ENCODE measurements at regions not wholly inside any gene's neighbourhood (a gene's known extent, or its start where the extent isn't known, plus 50 kb on each side); places are given as distances from the start of the nearest gene placed in this dataset.

DNA sequence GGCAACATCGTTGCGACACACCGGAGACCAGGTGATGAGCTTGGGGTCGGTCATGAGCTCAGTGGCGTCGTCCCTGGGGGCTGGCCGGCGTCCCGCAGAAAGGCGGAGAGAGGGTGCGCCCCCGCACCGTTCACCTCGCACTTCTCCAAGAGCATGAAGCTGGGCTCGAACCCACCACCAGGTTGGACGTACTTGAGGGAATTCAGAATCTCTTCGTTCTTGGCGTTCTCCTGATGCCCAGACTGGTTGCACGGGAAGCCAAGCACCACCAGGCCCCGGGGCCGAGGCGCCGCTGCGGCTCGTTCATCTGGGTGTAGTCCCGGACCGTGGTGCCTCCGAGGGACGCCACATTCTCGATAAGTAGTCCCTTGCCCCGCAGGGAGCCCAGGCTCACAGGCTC is 176.6 kb upstream of the ADAMTS5 start:
- no peak for DNase-seq (ENCODE audit: low read depth)

DNA sequence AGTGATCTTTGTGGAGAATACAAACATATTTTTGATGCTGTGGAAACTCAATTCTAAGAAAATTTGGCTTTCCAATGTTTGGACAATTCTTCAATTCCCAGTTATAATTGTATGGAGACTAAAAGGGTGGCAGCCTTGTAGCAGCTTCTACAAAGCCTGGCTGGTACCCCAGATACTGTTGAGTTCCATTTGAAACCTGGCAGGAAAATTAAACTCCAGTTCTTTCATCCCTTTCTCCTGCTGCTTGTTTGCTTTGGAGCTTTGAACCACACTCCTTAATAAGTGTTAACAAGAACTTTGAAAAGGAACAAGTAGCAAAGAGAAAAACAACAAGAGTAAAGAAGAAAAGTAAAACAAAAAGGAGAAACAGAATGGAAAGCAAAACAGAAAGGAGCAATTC is 172.6 kb upstream of the ADAMTS5 start:
- in situ Hi-C loops (cut with HindIII; ENCODE audit: low sequenced_read_pairs), result no loop called here
- DNase-seq (ENCODE audit: low read depth), result no peak
- TF ChIP-seq, protein P1, sequence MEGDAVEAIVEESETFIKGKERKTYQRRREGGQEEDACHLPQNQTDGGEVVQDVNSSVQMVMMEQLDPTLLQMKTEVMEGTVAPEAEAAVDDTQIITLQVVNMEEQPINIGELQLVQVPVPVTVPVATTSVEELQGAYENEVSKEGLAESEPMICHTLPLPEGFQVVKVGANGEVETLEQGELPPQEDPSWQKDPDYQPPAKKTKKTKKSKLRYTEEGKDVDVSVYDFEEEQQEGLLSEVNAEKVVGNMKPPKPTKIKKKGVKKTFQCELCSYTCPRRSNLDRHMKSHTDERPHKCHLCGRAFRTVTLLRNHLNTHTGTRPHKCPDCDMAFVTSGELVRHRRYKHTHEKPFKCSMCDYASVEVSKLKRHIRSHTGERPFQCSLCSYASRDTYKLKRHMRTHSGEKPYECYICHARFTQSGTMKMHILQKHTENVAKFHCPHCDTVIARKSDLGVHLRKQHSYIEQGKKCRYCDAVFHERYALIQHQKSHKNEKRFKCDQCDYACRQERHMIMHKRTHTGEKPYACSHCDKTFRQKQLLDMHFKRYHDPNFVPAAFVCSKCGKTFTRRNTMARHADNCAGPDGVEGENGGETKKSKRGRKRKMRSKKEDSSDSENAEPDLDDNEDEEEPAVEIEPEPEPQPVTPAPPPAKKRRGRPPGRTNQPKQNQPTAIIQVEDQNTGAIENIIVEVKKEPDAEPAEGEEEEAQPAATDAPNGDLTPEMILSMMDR (IDR thresholded peaks at IDR 0.05; ENCODE audit: low read depth, low read length, missing control alignments), result no peak
- H3K4me3 ChIP-seq (ENCODE audit: low read depth, low read length), result no peak overlapping the region

More for the DNA sequence above, 176.6 kb upstream of the ADAMTS5 start:
- in situ Hi-C loops (cut with HindIII; ENCODE audit: low sequenced_read_pairs), result no loop called here
- TF ChIP-seq, protein P1 (IDR thresholded peaks at IDR 0.05; ENCODE audit: low read depth, low read length, missing control alignments), result no peak
- no peak overlapping the region for H3K4me3 ChIP-seq (ENCODE audit: low read depth, low read length)

DNA sequence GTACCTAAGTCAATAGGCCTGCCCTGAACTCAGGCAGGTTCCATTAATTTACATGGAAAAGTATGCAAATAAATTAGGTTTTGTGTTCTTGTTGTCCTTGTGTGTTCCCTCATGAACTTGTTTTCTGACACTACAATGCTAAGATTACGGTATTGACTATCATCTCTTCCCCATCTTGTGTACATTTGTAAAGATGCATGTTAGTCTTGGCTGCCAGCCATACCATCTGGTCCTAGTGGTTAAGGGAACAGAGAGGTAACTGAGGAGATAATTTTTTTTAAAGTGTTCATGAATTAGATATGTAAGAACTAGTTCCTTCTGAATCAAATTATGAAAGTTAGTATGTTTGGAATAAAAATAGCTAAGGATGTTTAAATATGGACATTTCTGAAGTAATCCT is 167.6 kb upstream of the ADAMTS5 start:
- DNase-seq (ENCODE audit: low read depth), result no peak

DNA sequence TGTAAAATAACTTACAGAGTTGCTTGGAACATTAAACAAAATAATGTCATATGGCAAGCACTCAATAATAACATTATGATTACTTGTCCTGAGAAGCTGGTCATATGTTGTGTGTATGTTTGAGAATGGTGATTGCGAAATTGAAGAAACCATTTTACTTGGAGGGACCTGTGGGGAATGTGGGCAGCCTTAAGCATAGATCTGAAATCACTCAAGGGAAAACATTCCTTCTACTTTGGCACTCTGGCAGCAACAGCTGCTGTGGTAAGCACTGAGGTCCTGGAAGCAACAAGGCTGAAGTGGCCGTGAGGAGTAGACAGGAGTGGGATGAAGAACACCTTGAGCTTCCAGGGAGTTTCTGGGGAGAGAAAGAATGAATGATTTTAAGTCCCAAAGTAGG is 165.4 kb upstream of the ADAMTS5 start:
- TF ChIP-seq, protein P1 (IDR thresholded peaks at IDR 0.05; ENCODE audit: low read depth, low read length, missing control alignments), result no peak
- in situ Hi-C loops (cut with HindIII; ENCODE audit: low sequenced_read_pairs), result no loop called here
- H3K4me3 ChIP-seq (ENCODE audit: low read depth, low read length), result no peak overlapping the region
- peak; percentile 26 for DNase-seq (ENCODE audit: low read depth)

More for the DNA sequence above, 167.6 kb upstream of the ADAMTS5 start:
- no peak overlapping the region for H3K4me3 ChIP-seq (ENCODE audit: low read depth, low read length)
- TF ChIP-seq, protein P1 (IDR thresholded peaks at IDR 0.05; ENCODE audit: low read depth, low read length, missing control alignments), result no peak
- in situ Hi-C loops (cut with HindIII; ENCODE audit: low sequenced_read_pairs), result no loop called here

DNA sequence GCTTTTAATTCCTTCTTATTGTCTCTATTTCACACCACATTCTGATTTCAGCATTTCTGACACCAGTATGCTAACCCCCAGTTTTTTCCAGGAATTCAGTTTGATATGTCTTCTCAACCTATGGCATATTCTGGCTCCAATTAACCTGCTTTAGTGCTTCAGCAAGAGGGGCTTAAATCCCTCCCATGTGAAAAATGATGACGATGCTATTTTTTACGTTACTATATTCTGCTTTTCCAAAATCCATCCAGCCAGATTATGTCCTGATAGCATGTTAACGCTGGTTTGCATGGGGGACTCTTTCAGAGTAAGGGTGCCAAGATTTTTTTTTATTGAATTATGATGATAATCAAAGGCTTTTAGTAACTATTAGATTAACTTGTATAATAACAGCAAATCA is 163.3 kb upstream of the ADAMTS5 start:
- in situ Hi-C loops (cut with HindIII; ENCODE audit: low sequenced_read_pairs), result no loop called here
- TF ChIP-seq, protein P1 (IDR thresholded peaks at IDR 0.05; ENCODE audit: low read depth, low read length, missing control alignments), result no peak
- no peak for DNase-seq (ENCODE audit: low read depth)
- H3K4me3 ChIP-seq (ENCODE audit: low read depth, low read length), result no peak overlapping the region

DNA sequence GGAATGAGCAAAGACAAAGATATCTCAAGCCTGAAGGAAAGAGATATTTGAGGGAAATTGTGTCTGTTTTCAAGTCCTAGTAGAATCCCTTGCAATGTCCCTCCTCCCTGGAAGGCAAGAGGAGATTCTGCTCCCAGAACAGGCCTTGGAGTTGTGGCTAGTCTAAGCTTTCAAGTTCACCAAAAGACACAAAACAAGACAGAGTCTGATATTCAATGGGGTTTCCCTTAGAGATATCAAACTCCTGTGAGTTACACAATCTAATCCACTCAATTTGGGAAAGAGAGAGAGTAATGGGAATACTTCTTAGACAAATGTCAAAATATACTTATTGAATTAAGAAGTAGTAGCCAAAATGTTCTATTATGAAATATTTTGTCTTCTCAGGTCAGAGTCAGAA is 162.8 kb upstream of the ADAMTS5 start:
- DNase-seq (ENCODE audit: low read depth), result no peak
- TF ChIP-seq, protein P1 (IDR thresholded peaks at IDR 0.05; ENCODE audit: low read depth, low read length, missing control alignments), result no peak
- no peak overlapping the region for H3K4me3 ChIP-seq (ENCODE audit: low read depth, low read length)
- in situ Hi-C loops (cut with HindIII; ENCODE audit: low sequenced_read_pairs), result no loop called here

DNA sequence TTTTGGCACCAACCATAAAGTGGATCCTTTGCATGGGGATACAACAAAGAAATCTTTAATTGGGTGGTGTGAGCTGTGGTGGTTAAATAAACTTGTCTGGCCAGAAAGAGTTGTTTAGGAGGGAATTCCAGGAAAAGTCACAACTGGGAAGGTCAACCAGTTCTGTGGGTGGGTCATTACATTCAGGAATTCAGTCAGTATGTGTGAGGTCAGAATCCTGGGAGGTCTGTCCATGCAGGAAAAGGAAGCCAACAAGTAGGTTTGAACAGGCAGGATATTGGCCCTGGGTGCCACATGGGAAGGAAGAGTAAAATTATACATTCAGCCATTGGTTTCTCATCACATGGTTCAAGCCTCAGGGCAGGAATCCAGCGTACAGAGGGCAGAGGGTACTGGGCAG is 162.3 kb upstream of the ADAMTS5 start:
- H3K4me3 ChIP-seq (ENCODE audit: low read depth, low read length), result no peak overlapping the region
- in situ Hi-C loops (cut with HindIII; ENCODE audit: low sequenced_read_pairs), result no loop called here
- TF ChIP-seq, protein P1 (IDR thresholded peaks at IDR 0.05; ENCODE audit: low read depth, low read length, missing control alignments), result no peak
- no peak for DNase-seq (ENCODE audit: low read depth)

All from astrocyte of the cerebellum (primary cell).